GM03348 (cell line): ENCODE measurements at regions not wholly inside any gene's neighbourhood (a gene's known extent, or its start where the extent isn't known, plus 50 kb on each side); places are given as distances from the start of the nearest gene placed in this dataset.
"Not testable (repeated sequence)": the region's sequence is repeated elsewhere in the genome, so short reads cannot be mapped to it uniquely, and the experiment has no call there.

Source experiments
- DNase-seq: peaks from one replicate; pipeline ENCODE4 v3.0.0; 2012; ENCODE audit warnings: low spot score

GRCh38 chr21:21858502-21859334 lies 860.5 kb downstream of the NCAM2 start:
- DNase-seq = no peak

DNA sequence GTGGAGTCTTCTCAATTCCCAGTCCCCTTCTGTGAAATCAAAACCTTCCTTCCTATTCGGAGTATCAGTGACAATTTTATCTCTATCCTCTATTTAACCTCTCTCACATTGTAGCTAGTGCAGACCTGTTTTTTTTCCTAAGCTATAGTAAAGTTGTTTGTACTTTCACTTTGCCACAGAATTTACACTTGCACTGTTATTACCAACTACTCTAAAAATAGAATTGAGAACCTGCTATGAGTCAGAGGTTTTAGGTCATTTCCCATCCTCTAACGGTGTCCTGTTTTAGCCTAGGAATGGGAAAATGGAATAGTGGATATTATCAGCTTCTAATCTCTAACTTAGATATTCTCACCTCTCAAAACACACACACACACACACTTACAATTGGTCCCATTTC lies 862.7 kb downstream of the NCAM2 start:
- DNase-seq = peak; percentile 11

DNA sequence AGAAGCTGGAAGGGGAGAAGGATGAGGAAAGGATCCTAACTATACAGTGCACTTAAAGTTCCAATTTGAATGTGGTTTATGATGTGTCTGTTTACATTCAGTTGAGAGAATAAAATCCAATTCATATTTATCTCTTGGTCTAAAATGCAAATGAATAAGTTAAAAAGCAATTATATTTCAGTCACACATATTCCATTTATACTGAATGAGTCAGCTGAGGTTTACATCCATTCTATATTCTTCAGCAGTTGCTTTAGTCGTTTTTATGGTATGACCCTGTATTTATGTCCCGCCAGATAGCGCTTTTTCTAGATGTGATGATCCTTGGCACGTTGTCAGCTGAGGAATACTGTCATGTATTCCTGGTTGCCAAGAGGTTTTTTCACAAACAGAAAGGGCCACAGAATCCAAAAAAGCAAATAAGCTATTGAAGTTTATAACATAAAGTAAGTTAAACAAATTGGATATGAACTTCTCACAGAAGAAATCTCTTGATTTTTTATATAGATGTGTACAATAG lies 866.2 kb downstream of the NCAM2 start:
- no peak for DNase-seq

DNA sequence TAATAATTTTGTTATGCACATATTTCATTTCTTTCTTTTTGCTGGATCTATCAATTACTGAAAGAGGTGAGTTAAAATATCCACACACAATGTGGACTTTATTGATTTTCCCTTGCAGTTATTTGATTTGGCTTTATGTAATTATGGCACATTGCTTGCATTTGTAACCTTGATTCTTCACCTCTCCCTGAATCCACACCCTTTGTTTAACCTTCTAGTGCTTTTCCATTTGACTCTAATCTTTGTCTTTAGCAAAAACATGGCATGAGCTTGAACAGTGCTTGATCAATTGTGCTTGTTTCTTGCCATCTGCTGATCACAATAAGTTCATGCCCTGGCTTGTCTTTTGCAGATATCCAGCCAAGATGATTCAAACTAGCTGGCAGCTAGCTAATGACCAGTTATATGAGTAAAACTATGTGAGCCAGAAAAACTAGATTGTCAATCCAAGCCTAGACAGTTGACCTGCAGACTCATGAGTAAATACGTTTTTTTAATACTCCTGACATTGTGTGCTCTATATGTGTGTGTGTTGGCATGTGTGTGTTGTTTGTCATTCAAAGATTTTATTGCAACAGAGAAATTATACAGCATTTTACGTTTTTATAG lies 899.2 kb downstream of the NCAM2 start:
- DNase-seq = peak; percentile 43

DNA sequence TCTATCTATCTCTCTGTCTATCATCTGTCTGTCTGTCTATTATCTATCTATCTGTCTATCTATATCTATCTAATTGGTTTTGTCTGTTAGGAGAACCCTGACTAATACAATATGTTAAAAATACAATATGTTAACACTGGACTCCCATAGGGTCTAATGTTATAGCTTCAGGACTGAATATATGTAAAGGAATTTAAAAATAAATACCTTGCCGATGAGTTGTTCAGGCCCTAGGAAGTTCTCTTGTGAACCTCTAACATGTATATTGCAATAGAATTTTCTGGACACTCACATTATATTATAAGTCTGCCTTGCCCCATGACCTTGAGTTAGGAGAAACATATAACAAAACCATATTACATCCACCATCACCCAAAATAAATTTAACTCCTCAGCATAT lies 900.6 kb downstream of the NCAM2 start:
- DNase-seq = no peak

GRCh38 chr21:21902416-21902815 lies 904.2 kb downstream of the NCAM2 start:
- DNase-seq = not testable (repeated sequence)

DNA sequence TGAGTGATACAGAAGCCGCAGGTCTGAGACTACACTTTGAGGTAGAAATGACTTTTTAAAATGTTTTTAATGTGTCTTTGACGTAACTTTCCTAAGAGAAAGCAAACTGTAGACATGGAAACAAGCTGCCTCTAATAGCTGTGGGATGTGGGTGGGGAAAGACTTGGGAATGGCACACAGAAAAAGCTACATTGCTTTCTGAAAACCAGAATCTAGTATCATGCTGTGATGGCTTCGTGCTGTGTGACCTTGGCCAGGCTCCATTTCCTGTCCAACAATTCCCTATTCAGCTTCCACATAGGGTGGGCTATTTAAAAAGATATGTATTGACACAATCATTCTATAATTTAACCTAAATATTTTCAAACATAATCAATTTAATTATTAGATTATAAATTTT lies 909.1 kb downstream of the NCAM2 start:
- no peak for DNase-seq

DNA sequence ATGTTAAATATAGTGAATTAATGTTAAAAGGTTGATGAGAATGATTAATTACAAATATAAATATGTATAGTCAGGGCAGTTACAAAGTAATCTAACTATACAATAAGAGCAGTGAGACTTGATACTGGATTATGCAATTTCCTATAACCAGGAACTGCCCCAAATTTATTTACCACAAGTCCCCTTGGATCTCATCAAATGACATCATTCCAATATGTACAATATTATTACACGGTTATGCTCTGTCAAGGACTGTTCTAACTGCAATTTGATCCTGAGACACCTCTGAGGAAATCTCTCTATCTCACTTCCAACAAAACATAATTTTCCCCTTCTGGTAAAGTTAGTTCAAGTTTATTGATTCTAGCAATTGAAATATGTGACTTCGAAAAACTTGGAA lies 917.6 kb downstream of the NCAM2 start:
- DNase-seq = no peak

DNA sequence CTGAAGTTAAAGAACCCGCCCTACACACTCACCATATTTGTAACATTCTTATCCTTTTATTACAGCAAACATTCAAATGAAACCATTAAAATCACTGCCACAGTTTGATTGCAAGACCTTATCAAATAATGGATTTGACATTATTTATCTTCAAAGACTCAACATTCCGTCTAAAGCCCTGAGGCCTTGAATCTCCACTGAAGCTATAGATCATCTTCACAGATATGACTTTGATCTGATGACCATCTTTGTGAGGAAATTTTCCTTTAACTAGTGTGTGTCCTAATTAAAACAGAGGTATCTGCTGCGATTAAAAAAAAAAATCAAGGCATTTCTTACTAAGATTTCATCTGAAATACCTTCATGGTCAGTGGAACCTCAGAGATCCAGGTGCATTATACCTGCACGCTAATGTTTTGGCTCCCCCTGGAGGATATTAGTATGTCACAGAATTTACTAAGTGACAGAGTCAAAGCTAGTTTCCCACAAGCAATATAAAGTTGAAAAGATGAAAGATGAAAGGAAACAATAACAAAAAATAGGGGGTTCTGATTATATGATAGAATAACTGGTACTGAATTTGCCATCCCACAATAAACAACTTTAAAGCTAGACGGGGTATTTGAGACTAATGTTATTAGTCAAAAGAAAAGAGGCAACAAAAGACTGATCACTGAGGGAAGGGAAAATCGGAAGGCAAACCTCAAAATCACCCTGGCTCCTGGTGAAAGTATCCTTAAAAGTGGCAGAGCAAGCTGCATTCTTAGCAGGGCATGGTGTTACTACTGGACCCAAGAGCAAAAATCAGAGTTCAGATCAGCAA lies 923.4 kb downstream of the NCAM2 start:
- DNase-seq = peak; percentile 21

- DNase-seq = no peak
Observed at GRCh38 chr21:21929226-21929625, 931.0 kb downstream of the NCAM2 start.

GRCh38 chr21:21929789-21930188 lies 931.6 kb downstream of the NCAM2 start:
- no peak for DNase-seq

- DNase-seq = no peak
Observed at GRCh38 chr21:21952566-21952965, 954.4 kb downstream of the NCAM2 start.

- DNase-seq = no peak
Observed at GRCh38 chr21:21955204-21955603, 957.0 kb downstream of the NCAM2 start.

DNA sequence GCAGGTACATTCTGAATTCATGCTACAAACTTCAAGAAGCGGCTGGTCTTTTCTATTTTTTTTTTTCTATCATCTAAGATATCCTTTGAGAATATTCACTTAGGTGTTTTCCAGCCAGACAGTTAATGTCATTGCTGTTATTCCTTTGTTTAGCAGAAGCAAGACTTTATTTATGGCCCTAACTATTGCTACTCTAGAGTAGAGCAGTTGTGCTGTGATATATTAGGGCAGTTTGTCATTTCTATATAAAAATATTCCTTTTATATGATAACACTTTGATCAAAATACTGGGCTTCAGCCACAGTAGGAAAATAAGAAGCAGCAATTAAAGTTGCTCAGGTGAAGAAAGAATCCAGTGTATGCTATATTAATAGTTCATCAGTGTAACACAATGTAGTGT lies 959.3 kb downstream of the NCAM2 start:
- DNase-seq = no peak

GRCh38 chr21:21963911-21964310 lies 965.7 kb downstream of the NCAM2 start:
- no peak for DNase-seq

DNA sequence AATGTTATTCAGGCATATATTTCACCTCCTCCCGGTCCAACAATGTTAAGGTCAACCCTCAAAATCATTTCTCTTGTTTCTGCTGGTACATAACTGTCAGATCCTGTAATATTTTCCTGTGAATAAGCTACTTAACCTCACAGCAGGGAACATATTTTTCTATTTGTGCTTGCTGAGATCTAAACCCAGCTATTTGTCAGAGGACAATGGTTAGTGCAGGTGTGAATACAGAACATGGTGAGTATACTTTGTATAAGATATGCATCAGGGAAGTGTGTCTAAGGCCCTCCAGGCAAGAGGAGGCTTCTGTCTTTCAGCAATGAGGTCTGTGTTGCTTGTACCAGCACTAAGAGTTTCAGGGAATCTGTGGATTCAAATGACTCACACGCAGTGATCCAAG lies 970.6 kb downstream of the NCAM2 start:
- no peak for DNase-seq

DNA sequence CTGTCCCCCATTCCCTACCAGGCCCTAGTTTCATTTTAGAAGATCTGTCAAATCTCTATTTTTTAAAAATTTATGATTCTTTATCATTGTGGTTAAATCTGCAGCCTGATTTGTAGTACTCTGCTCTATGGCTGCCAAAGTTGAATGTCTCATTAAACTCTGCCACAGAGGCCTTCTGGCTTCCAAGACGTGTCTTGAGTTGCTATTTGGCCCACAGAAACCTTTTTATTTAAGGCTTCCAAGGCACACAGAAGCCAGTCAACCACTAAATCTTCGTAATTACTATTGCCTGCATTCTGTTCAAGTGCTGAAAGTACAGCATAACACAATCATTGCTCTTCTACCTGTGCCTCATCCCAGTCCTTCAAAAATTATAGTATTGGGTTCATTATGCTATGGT lies 971.0 kb downstream of the NCAM2 start:
- DNase-seq = no peak

- no peak for DNase-seq
Observed at GRCh38 chr21:21971384-21971783, 973.2 kb downstream of the NCAM2 start.

DNA sequence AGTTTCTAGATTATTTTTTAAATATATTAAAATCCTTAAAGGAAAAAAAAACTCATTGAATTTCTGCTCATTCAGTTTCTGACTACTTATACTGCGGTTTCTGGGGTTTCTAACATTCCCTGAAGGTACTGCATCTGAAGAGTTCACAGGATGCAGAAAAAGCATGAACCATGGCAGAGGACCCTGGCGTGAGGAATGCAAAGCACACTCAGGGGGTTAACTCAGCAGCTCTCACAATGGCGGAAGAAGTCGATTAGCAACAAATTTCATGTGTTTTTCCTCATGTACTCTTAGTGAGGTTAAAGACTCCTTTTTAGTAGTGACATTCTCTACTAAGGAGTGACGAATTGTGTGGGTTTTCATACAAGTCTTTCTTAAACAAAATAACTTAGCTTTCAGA lies 975.6 kb downstream of the NCAM2 start:
- DNase-seq = no peak

- DNase-seq = no peak
Observed at GRCh38 chr21:21996891-21997290, 998.7 kb downstream of the NCAM2 start.

DNA sequence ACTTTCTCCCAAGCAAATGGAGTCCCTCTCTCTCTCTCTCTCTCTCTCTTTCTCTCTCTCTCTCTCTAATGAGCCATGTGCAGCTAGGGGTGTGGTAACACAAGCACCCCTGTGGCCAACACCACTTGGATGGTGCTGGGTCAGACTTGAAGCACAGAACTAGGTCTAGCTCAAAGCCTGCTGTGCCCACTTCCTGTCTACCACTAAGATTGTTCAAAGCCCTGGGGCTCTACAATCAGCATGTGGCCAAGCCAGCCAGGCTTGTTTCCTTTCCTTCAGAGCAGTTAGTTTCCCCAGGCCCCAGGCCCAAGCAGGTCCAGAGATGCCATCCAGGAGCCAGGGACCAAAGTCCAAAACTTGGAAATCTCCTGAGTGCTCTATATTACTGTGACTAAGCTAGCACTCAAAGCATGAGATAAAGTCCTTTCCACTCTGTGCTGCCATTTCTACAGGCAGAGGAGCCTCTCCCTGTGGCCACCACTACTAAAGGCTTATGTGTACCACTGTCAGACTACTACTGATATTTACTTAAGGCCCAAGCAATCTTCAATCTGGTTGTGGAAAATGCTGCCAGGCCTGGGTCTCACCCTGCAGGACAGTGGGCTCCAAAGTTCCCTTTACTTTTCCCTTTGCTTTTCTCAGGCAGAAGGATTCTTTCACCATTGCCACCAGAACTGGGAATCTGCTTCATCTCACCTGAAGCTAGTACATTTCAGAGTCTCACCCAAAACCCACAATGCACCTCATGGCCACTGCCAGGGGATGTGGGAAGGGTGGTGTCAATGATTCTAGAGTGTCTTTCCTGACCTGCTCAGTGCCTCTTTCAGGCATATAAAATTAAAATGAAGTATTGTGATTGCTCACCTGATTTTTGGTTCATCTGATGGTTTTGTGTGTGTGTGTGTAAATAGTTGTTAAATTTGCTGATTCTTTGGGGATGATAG lies 999.5 kb downstream of the NCAM2 start:
- DNase-seq = no peak

GRCh38 chr21:22019766-22020165 lies 1021.6 kb downstream of the NCAM2 start:
- no peak for DNase-seq
